ENCODE measurements at regions not wholly inside any gene's neighbourhood (a gene's known extent, or its start where the extent isn't known, plus 50 kb on each side); places are given as distances from the start of the nearest gene placed in this dataset.

- TF ChIP-seq CTCF (IDR thresholded peaks at IDR 0.05; ENCODE audit: insufficient read depth, low read length, poor library complexity, severe bottlenecking): no peak
- H3K4me3 ChIP-seq (ENCODE audit: low read depth, low read length): no peak overlapping the region
- DNase-seq (ENCODE audit: low read depth): no peak
- no peaks in the 10 kb centered on the region for H3K36me3 ChIP-seq (ENCODE audit: control insufficient read depth, insufficient read depth, low read length)
- H3K27me3 ChIP-seq (ENCODE audit: control insufficient read depth, insufficient read depth, low read length): no peaks in the 10 kb centered on the region
These were observed 492.7 kb upstream of the CLINT1 start for GRCh38 chr5:158351485-158352125.

- TF ChIP-seq CTCF (IDR thresholded peaks at IDR 0.05; ENCODE audit: insufficient read depth, low read length, poor library complexity, severe bottlenecking): no peak
- no peaks in the 10 kb centered on the region for H3K36me3 ChIP-seq (ENCODE audit: control insufficient read depth, insufficient read depth, low read length)
- DNase-seq (ENCODE audit: low read depth): no peak
These were observed 491.0 kb upstream of the CLINT1 start for GRCh38 chr5:158349987-158350386.

GRCh38 chr5:158344376-158344775 lies 485.4 kb upstream of the CLINT1 start:
- Histone ChIP-seq H3K4me3 (ENCODE audit: low read depth, low read length) (no peak overlapping the region), H3K36me3 (ENCODE audit: control insufficient read depth, insufficient read depth, low read length) (no peaks in the 10 kb centered on the region), H3K27me3 (ENCODE audit: control insufficient read depth, insufficient read depth, low read length) (no peaks in the 10 kb centered on the region)
- TF ChIP-seq CTCF (IDR thresholded peaks at IDR 0.05; ENCODE audit: insufficient read depth, low read length, poor library complexity, severe bottlenecking): no peak
- no peak for DNase-seq (ENCODE audit: low read depth)

More at GRCh38 chr5:158349987-158350386, 491.0 kb upstream of the CLINT1 start:
- Histone ChIP-seq H3K4me3 (ENCODE audit: low read depth, low read length) (no peak overlapping the region), H3K27me3 (ENCODE audit: control insufficient read depth, insufficient read depth, low read length) (no peaks in the 10 kb centered on the region)

GRCh38 chr5:158340608-158341007 lies 481.7 kb upstream of the CLINT1 start:
- DNase-seq (ENCODE audit: low read depth): no peak
- no peak for TF ChIP-seq CTCF (IDR thresholded peaks at IDR 0.05; ENCODE audit: insufficient read depth, low read length, poor library complexity, severe bottlenecking)
- no peaks in the 10 kb centered on the region for H3K36me3 ChIP-seq (ENCODE audit: control insufficient read depth, insufficient read depth, low read length)

GRCh38 chr5:158326256-158326655 lies 467.3 kb upstream of the CLINT1 start:
- no peak overlapping the region for H3K4me3 ChIP-seq (ENCODE audit: low read depth, low read length)
- no peak for TF ChIP-seq CTCF (IDR thresholded peaks at IDR 0.05; ENCODE audit: insufficient read depth, low read length, poor library complexity, severe bottlenecking)
- no peaks in the 10 kb centered on the region for H3K27me3 ChIP-seq (ENCODE audit: control insufficient read depth, insufficient read depth, low read length)
- DNase-seq (ENCODE audit: low read depth): no peak
- no peaks in the 10 kb centered on the region for H3K36me3 ChIP-seq (ENCODE audit: control insufficient read depth, insufficient read depth, low read length)

More at GRCh38 chr5:158340608-158341007, 481.7 kb upstream of the CLINT1 start:
- Histone ChIP-seq H3K4me3 (ENCODE audit: low read depth, low read length) (no peak overlapping the region), H3K27me3 (ENCODE audit: control insufficient read depth, insufficient read depth, low read length) (no peaks in the 10 kb centered on the region)

- Histone ChIP-seq H3K4me3 (ENCODE audit: low read depth, low read length) (no peak overlapping the region), H3K27me3 (ENCODE audit: control insufficient read depth, insufficient read depth, low read length) (no peaks in the 10 kb centered on the region), H3K36me3 (ENCODE audit: control insufficient read depth, insufficient read depth, low read length) (no peaks in the 10 kb centered on the region)
- DNase-seq (ENCODE audit: low read depth): no peak
- no peak for TF ChIP-seq CTCF (IDR thresholded peaks at IDR 0.05; ENCODE audit: insufficient read depth, low read length, poor library complexity, severe bottlenecking)
These were observed 465.3 kb upstream of the CLINT1 start for GRCh38 chr5:158324236-158324635.
